ENCODE measurements at regions not wholly inside any gene's neighbourhood (a gene's known extent, or its start where the extent isn't known, plus 50 kb on each side); places are given as distances from the start of the nearest gene placed in this dataset.

DNA sequence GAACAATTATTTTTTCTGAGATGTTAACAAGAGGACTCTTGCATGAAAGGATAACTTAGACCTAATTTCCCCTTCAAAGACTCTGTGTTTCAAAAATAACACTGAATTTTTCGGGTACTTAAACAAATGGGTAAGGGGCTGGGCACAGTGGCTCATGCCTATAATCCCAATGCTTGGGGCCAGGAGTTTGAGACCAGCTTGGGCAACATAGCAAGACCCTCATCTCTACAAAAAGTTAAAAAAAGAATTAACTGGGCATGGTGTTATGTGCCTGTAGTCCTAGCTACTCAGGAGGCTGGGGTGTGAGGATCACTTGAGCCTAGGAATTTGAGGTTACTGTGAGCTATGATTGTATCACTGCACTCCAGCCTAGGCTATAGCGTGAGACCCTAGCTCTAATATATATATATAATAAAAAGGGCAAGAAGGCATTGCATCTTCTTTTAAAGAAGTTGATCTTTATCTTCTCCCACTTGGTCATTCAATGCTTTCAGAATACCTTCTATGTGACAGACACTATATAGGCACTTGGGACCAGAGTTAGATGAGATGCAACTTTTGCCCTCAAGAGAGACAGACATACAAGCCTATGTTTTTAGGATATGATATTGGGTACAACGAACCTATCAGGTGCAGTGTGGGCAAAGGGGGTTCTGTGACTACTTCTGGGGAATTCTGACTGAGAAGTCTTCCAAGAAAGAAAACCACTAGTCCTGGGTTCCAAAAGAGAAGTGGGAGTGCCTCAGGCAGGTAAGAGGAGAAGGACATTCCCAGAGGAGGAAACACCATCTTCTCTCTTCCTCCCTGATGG lies 120.0 kb downstream of the MYCN start:
- H3K4me3 ChIP-seq (ENCODE audit: low read depth, low read length): no peak overlapping the region
- no peak for DNase-seq (ENCODE audit: low read depth)
- TF ChIP-seq, protein P1, sequence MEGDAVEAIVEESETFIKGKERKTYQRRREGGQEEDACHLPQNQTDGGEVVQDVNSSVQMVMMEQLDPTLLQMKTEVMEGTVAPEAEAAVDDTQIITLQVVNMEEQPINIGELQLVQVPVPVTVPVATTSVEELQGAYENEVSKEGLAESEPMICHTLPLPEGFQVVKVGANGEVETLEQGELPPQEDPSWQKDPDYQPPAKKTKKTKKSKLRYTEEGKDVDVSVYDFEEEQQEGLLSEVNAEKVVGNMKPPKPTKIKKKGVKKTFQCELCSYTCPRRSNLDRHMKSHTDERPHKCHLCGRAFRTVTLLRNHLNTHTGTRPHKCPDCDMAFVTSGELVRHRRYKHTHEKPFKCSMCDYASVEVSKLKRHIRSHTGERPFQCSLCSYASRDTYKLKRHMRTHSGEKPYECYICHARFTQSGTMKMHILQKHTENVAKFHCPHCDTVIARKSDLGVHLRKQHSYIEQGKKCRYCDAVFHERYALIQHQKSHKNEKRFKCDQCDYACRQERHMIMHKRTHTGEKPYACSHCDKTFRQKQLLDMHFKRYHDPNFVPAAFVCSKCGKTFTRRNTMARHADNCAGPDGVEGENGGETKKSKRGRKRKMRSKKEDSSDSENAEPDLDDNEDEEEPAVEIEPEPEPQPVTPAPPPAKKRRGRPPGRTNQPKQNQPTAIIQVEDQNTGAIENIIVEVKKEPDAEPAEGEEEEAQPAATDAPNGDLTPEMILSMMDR (IDR thresholded peaks at IDR 0.05; ENCODE audit: control insufficient read depth, extremely low read depth, insufficient read depth): no peak

DNA sequence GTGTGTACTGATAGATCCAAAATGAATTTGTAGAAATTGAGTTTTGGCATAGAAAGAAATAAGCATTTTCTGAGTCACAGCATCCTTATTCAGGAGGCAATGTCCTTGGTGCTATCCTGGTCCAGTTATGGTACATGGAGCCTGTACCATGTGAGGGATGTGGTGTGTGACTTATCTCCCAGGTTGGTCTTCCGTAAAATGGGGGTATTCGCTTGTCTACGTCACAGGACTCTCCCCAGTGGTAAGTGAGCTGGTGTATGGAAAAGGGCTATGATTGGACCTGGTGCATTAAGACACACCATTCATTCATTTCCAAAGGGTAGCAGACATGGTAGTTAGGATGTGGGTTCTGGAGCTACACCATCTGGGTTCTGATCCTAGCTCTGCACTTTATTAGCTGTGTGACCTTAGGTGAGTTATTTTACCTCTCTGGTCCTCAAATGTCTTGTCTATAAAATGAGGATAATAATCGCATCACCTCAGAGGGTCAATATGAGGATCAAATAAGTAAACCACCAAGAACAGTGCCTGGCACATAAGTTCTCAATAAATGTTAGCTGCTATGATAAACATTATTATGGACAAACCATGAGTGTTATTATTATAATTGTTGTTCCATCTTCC lies 119.2 kb downstream of the MYCN start:
- DNase-seq (ENCODE audit: low read depth): no peak
- TF ChIP-seq, protein P1 (IDR thresholded peaks at IDR 0.05; ENCODE audit: control insufficient read depth, extremely low read depth, insufficient read depth): no peak
- H3K4me3 ChIP-seq (ENCODE audit: low read depth, low read length): no peak overlapping the region

DNA sequence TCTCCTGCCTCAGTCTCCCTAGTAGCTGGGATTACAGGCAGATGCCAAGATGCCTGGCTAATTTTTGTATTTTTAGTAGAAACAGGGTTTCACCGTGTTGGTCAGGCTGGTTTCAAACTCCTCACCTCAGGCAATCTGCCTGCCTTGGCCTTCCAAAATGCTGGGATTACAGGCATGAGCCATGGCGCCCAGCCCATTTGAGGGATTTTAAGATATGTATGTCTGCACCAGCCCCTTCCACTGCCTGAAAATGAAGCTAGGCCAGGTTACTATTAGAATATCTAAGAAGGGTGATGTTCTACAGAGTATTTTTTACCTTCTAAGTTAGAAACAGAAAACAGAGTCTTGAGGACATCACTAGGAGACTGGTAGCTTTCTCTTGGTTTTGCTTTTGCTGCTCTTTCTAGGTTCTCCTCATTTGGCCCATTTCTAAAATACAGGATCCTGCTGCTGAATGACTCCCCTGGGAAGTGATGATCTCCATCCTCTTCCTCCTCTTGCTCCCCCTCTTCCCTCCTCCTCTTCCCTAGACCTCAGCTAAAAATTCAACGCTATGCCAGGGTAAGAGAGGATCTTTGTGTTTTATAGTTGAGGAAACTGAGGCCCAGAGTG lies 118.5 kb downstream of the MYCN start:
- no peak for DNase-seq (ENCODE audit: low read depth)

DNA sequence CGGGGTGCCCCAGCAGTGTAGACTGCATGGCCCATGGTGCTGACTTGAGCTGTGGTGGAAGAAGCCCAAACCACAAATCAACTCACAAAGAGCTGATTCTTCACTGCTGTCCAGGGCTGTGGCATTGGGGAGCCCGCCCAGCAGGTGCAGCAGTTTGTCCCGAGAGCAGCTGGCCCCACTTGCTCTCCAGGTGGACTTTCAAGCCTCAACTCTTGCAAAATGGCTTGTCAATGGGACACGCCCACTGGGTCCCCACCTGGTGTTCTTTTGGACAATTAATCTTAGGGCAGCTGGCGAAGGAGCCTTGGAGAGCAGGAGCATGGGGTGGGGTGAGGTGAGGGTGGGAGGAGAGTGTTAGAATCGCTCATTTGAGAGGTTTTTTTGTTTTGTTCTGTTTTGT lies 117.9 kb downstream of the MYCN start:
- TF ChIP-seq, protein P1 (IDR thresholded peaks at IDR 0.05; ENCODE audit: control insufficient read depth, extremely low read depth, insufficient read depth): no peak
- H3K4me3 ChIP-seq (ENCODE audit: low read depth, low read length): no peak overlapping the region
- DNase-seq (ENCODE audit: low read depth): no peak

More for the DNA sequence above, 118.5 kb downstream of the MYCN start:
- H3K4me3 ChIP-seq (ENCODE audit: low read depth, low read length): no peak overlapping the region
- TF ChIP-seq, protein P1 (IDR thresholded peaks at IDR 0.05; ENCODE audit: control insufficient read depth, extremely low read depth, insufficient read depth): no peak

DNA sequence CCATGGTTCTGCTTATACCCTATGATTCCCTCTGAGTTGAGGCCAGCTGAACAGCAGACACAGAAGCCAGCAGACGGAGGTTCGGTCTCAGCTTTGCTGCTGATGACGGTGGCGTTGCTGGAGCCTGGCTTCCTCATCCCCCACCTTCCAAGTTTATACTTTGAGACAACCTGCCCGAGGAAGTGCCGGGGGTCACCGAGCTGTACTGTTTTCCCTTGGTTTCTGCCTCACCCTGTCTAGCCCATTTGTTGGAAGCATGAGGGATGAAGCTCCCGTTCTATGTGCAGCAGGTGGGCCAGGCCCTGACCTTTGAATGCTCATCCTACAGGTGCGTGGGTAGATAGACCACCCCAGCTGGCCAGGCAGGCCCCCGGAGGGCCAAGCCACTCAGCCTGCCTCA lies 117.3 kb downstream of the MYCN start:
- no peak for DNase-seq (ENCODE audit: low read depth)
- no peak overlapping the region for H3K4me3 ChIP-seq (ENCODE audit: low read depth, low read length)
- TF ChIP-seq, protein P1 (IDR thresholded peaks at IDR 0.05; ENCODE audit: control insufficient read depth, extremely low read depth, insufficient read depth): no peak

DNA sequence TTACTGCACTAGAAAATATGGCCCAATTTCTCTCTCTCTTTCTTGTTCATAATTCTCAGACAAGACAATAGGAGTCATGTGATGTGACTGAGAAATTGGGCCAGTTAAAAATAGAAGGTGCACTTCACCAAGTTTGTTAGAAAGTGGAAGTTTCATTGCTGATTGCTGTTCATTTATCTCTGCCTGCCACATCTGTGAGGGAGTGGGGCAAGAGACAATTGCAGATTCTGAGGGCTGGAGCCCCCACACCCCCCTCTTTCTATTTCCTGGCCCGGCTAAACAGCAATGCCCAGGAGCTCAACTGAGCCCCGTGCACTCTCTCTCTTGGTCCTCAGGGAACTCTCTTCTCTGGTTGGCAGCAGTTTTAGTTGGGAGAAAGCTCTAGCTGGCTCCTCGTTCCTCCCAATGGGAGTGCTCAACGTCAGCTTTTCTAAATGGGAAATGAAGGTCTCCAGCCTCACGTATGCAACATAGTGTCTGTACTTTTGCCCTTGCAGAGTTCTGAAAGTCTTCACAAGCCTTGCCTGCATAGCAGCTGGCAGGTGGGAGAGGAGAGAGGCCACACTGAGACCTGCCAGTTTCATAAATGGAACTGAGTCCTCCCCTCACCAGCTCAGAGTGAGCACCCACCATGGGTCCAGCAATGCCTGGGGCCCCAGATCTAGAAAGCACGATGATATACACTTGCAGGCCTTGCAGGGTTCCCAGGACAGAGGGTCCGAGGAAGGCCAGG lies 115.7 kb downstream of the MYCN start:
- TF ChIP-seq, protein P1 (IDR thresholded peaks at IDR 0.05; ENCODE audit: control insufficient read depth, extremely low read depth, insufficient read depth): no peak
- H3K4me3 ChIP-seq (ENCODE audit: low read depth, low read length): no peak overlapping the region
- no peak for DNase-seq (ENCODE audit: low read depth)

All from LNCaP clone FGC (cell line).